IMR-90 (cell line): ENCODE measurements at regions not wholly inside any gene's neighbourhood (a gene's known extent, or its start where the extent isn't known, plus 50 kb on each side); places are given as distances from the start of the nearest gene placed in this dataset.

Experiments used
- ATAC-seq: fragments of 200-7000 bp; cut with Tn5 transposase; 2 replicates; pipeline ENCODE4 v1.9.1; 2020; ENCODE audit warnings: low read depth, mild to moderate bottlenecking, moderate library complexity
- BruUV-seq: library from RNA; stranded (reverse); fragments of 400-500 nt; replicated peaks from 2 replicates; lab custom pipeline; 2021; lab: Mats Ljungman, UMichigan
- CTCF ChIA-PET: fragments of 300-600 bp; formaldehyde crosslinking; extraction: SDS; loops from one replicate; lab custom pipeline; 2021; ENCODE audit warnings: antibody characterized with exemption; lab: Yijun Ruan, JAX
- POLR2A ChIA-PET: fragments of 300-600 bp; sonication (Branson Sonifier 250); formaldehyde crosslinking; loops from one replicate; lab custom pipeline; 2022; ENCODE audit warnings: antibody characterized with exemption; ENCODE audit not compliant: unreplicated experiment; lab: Charles Lee
- DNase-seq: peaks from one replicate; pipeline ENCODE4 v3.0.0; 2013
- H2AFZ ChIP-seq: replicated peaks from 2 replicates; pipeline ENCODE3; 2013; ENCODE audit warnings: low read length, mild to moderate bottlenecking; ENCODE audit not compliant: poor library complexity
- H2AK5ac ChIP-seq: 2 replicates; pipeline ENCODE4 v1.6.1; 2013; ENCODE audit warnings: low read depth, low read length, inconsistent platforms
- H2AK9ac ChIP-seq: replicated peaks from 2 replicates; pipeline ENCODE3; 2013; ENCODE audit warnings: mild to moderate bottlenecking, low read depth, low read length, moderate library complexity; ENCODE audit not compliant: poor library complexity
- H2BK120ac ChIP-seq: 2 replicates; pipeline ENCODE4 v1.6.1; 2013; ENCODE audit warnings: low read depth, low read length, inconsistent platforms
- H2BK15ac ChIP-seq: 3 replicates; pipeline ENCODE4 v1.6.1; 2013; ENCODE audit warnings: low read depth, low read length, inconsistent platforms
- H2BK20ac ChIP-seq: 2 replicates; pipeline ENCODE4 v1.6.1; 2013; ENCODE audit warnings: low read depth, mild to moderate bottlenecking, inconsistent platforms, low read length, moderate library complexity
- H2BK5ac ChIP-seq: 2 replicates; pipeline ENCODE4 v1.6.1; 2013; ENCODE audit warnings: mild to moderate bottlenecking, low read depth, low read length, inconsistent platforms; ENCODE audit not compliant: poor library complexity, severe bottlenecking
- H3K14ac ChIP-seq: replicated peaks from 2 replicates; pipeline ENCODE4 v1.6.1; 2013; ENCODE audit warnings: low read depth, low read length, inconsistent platforms
- H3K18ac ChIP-seq: 2 replicates; pipeline ENCODE4 v1.6.1; 2013; ENCODE audit warnings: low read depth, low read length, control low read depth
- H3K23ac ChIP-seq: 2 replicates; pipeline ENCODE4 v1.6.1; 2013; ENCODE audit warnings: low read depth, low read length, inconsistent platforms
- H3K27ac ChIP-seq: 2 replicates; pipeline ENCODE4 v1.5.1; 2013; ENCODE audit warnings: mild to moderate bottlenecking, control low read depth, low read length; ENCODE audit not compliant: insufficient read depth
- H3K27me3 ChIP-seq: 2 replicates; pipeline ENCODE4 v1.6.1; 2013; ENCODE audit warnings: low read length; ENCODE audit not compliant: control insufficient read depth, insufficient read depth
- H3K36me3 ChIP-seq: 2 replicates; pipeline ENCODE4 v1.6.1; 2013; ENCODE audit warnings: low read length, mixed read lengths; ENCODE audit not compliant: control insufficient read depth, insufficient read depth
- H3K4ac ChIP-seq: 2 replicates; pipeline ENCODE4 v1.6.1; 2013; ENCODE audit warnings: low read depth, low read length, inconsistent platforms
- H3K4me1 ChIP-seq: 2 replicates; pipeline ENCODE4 v1.6.1; 2013; ENCODE audit warnings: low read length, mixed read lengths; ENCODE audit not compliant: control insufficient read depth, insufficient read depth
- H3K4me2 ChIP-seq: 2 replicates; pipeline ENCODE4 v1.6.1; 2013; ENCODE audit warnings: low read depth, mild to moderate bottlenecking, control low read depth, low read length, moderate library complexity
- H3K4me3 ChIP-seq: 2 replicates; pipeline ENCODE4 v1.5.1; 2013; ENCODE audit warnings: low read depth, mild to moderate bottlenecking, control low read depth, low read length, moderate library complexity; ENCODE audit not compliant: insufficient read depth
- H3K56ac ChIP-seq: 2 replicates; pipeline ENCODE4 v1.6.1; 2013; ENCODE audit warnings: low read length, inconsistent platforms; ENCODE audit not compliant: insufficient read depth; ENCODE audit errors: extremely low read depth
- H3K79me1 ChIP-seq, 2 experiments: 2 replicates each; pipeline ENCODE4 v1.6.1; 2013; ENCODE audit warnings: low read length in 2 of 2, inconsistent platforms in 1 of 2, low read depth in 1 of 2
- H3K9ac ChIP-seq: 2 replicates; pipeline ENCODE4 v1.6.1; 2013; ENCODE audit warnings: low read depth, low read length, control low read depth
- H3K9me1 ChIP-seq: 2 replicates; pipeline ENCODE4 v1.6.1; 2013; ENCODE audit warnings: low read length, inconsistent platforms; ENCODE audit not compliant: insufficient read depth
- H3K9me3 ChIP-seq: 2 replicates; pipeline ENCODE4 v1.6.1; 2013; ENCODE audit warnings: low read length; ENCODE audit not compliant: control insufficient read depth, insufficient read depth
- H4K20me1 ChIP-seq: 2 replicates; pipeline ENCODE4 v1.6.1; 2013; ENCODE audit warnings: low read length, inconsistent platforms; ENCODE audit not compliant: insufficient read depth
- H4K5ac ChIP-seq: 2 replicates; pipeline ENCODE4 v1.6.1; 2013; ENCODE audit warnings: mild to moderate bottlenecking, low read depth, low read length, control low read depth
- H4K8ac ChIP-seq, 2 experiments: 2 replicates each; pipeline ENCODE4 v1.6.1; 2013; ENCODE audit warnings: low read depth in 2 of 2, low read length in 2 of 2, control low read depth in 1 of 2, inconsistent platforms in 1 of 2
- H4K91ac ChIP-seq: 2 replicates; pipeline ENCODE4 v1.6.1; 2013; ENCODE audit warnings: low read depth, low read length, inconsistent platforms; ENCODE audit not compliant: insufficient read depth
- BHLHE40 ChIP-seq: fragments of 150-350 bp; IDR thresholded peaks from 2 replicates; pipeline ENCODE4 v1.6.1; 2016; ENCODE audit warnings: mild to moderate bottlenecking, low read depth, low read length
- CEBPB ChIP-seq: IDR thresholded peaks from 2 replicates; pipeline ENCODE4 v1.6.1; 2012; ENCODE audit warnings: low read depth, low read length, improper control_type of control experiment
- CHD1 ChIP-seq: IDR thresholded peaks from 2 replicates; pipeline ENCODE4 v1.6.1; 2012; ENCODE audit warnings: low read depth, low read length, improper control_type of control experiment
- CTCF ChIP-seq: conservative IDR thresholded peaks from 2 replicates; pipeline ENCODE4 v1.5.1; 2012; ENCODE audit warnings: mild to moderate bottlenecking, low read depth, low read length, improper control_type of control experiment
- ELK1 ChIP-seq: fragments of 150-350 bp; IDR thresholded peaks from 2 replicates; pipeline ENCODE4 v1.6.1; 2016; ENCODE audit warnings: low read depth, mild to moderate bottlenecking, low read length, moderate library complexity, borderline replicate concordance
- MXI1 ChIP-seq: IDR thresholded peaks from 2 replicates; pipeline ENCODE4 v1.6.1; 2012; ENCODE audit warnings: low read depth, mild to moderate bottlenecking, low read length, moderate library complexity, borderline replicate concordance
- NFE2L2 ChIP-seq: fragments of 150-350 bp; IDR thresholded peaks from 2 replicates; pipeline ENCODE4 v1.6.1; 2016; ENCODE audit warnings: low read depth, mild to moderate bottlenecking, low read length
- WGBS, 2 experiments: methylation state at CpG; one replicate each; pipeline versions ENCODE4 v1.1.5 to v1.1.7; 2013; ENCODE audit warnings: missing lambda C conversion rate in 2 of 2; ENCODE audit not compliant: insufficient read length in 1 of 2; ENCODE audit errors: extremely low coverage in 2 of 2; 5-methylcytosine and 5-hydroxymethylcytosine counted together
- dilution Hi-C: fragments of 300-500 bp; cut with HindIII; formaldehyde crosslinking; loops from one replicate; pipeline ENCODE4 v1.14.3; 2018; ENCODE audit warnings: low sequenced_read_pairs; ENCODE audit not compliant: unreplicated experiment
- in situ Hi-C: fragments of 300-500 bp; cut with MboI; formaldehyde crosslinking; loops from 3 replicates; pipeline ENCODE4 v1.14.3; 2019; ENCODE audit warnings: low sequenced_read_pairs, inconsistent platforms, mixed read lengths
- intact Hi-C: fragments of 100-400 bp; cut with micrococcal nuclease; formaldehyde crosslinking; loops from 2 replicates; pipeline ENCODE4 v1.10.0; 2022

- Histone ChIP-seq H3K18ac (no peak overlapping the region), H3K4ac (no peak overlapping the region), H2AK9ac (no peak overlapping the region), H2BK5ac (no peak overlapping the region), H3K9ac (no peak overlapping the region), H3K56ac (no peak overlapping the region), H3K9me1 (no peaks in the 10 kb centered on the region), H3K9me3 (no peaks in the 10 kb centered on the region), H4K8ac (no peak overlapping the region), H3K79me1 (no peaks in the 10 kb centered on the region), H3K23ac (no peak overlapping the region), H3K36me3 (no peaks in the 10 kb centered on the region), H3K4me3 (no peak overlapping the region), H2BK15ac (no peak overlapping the region), H3K4me2 (no peak overlapping the region), H3K27ac (no peak overlapping the region), H2BK20ac (no peak overlapping the region), H3K4me1 (no peaks in the 10 kb centered on the region), H3K27me3 (no peaks in the 10 kb centered on the region), H4K5ac (no peak overlapping the region), H2AK5ac (no peak overlapping the region), H3K14ac (no peak overlapping the region), H4K91ac (no peak overlapping the region), H4K20me1 (no peaks in the 10 kb centered on the region), H2BK120ac (no peak overlapping the region), H2AFZ (no peak overlapping the region)
- POLR2A ChIA-PET, result no interaction called here
- in situ Hi-C loops, result no loop called here
- CTCF ChIA-PET, result no interaction called here
- TF ChIP-seq CHD1 (no peak), MXI1 (no peak), CTCF (no peak), ELK1 (no peak), NFE2L2 (no peak), CEBPB (no peak), BHLHE40 (no peak)
- no TSS peak for BruUV-seq
- WGBS, 2 experiments, result 42% methylated on average over 6 of the region's 9 CpGs; no CpG with 5 or more reads in 1 of the 2 experiments
- dilution Hi-C loops, result no loop called here
- ATAC-seq (no peak), DNase-seq (no peak)
- intact Hi-C loops, result no loop called here
Measured at GRCh38 chr15:91801836-91802534, 51.5 kb upstream of the SLCO3A1 start.
